Fibroblast of mammary gland (primary cell): ENCODE measurements at regions not wholly inside any gene's neighbourhood (a gene's known extent, or its start where the extent isn't known, plus 50 kb on each side); places are given as distances from the start of the nearest gene placed in this dataset.

Experiments
- DNase-seq: peaks from one replicate; pipeline ENCODE4 v3.0.0-alpha.2; 2010; ENCODE audit warnings: low read depth
- H3K4me3 ChIP-seq: 2 replicates; pipeline ENCODE4 v1.5.1; 2011; ENCODE audit warnings: low read depth, mild to moderate bottlenecking, low read length, moderate library complexity; ENCODE audit not compliant: control insufficient read depth
- TF ChIP-seq, protein P1 (sequence below): conservative IDR thresholded peaks from 2 replicates; pipeline ENCODE4 v1.5.1; 2011; ENCODE audit warnings: low read depth, low read length, inconsistent platforms; ENCODE audit not compliant: control insufficient read depth, insufficient read depth

DNA sequence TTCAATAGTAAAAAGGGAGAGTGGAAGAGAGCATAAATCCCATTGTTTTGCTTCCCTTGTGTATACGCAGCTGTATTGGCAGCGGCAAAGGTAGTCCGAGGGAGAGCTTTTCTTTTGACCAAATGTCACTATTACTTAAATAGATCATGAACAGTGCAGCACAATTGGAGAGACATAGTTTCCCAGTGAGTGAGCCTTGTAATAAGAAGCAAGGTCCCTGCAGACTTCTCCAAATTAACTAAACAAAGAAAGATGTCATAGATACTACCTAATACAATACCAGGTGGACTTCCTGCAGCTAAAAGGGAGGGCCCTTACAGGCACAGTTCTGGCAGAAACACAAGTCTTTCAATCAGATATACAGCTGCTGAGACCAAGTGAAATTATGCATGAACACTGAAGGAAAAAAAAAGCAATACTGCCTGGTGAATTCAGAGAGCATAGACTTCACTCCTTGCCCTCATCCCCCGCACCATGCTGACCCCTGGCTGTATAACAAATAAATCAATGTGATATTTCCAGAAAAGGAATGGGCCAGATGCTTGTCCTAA lies 404.7 kb upstream of the CDH2 start:
- no peak for DNase-seq
- TF ChIP-seq, protein P1, sequence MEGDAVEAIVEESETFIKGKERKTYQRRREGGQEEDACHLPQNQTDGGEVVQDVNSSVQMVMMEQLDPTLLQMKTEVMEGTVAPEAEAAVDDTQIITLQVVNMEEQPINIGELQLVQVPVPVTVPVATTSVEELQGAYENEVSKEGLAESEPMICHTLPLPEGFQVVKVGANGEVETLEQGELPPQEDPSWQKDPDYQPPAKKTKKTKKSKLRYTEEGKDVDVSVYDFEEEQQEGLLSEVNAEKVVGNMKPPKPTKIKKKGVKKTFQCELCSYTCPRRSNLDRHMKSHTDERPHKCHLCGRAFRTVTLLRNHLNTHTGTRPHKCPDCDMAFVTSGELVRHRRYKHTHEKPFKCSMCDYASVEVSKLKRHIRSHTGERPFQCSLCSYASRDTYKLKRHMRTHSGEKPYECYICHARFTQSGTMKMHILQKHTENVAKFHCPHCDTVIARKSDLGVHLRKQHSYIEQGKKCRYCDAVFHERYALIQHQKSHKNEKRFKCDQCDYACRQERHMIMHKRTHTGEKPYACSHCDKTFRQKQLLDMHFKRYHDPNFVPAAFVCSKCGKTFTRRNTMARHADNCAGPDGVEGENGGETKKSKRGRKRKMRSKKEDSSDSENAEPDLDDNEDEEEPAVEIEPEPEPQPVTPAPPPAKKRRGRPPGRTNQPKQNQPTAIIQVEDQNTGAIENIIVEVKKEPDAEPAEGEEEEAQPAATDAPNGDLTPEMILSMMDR: no peak
- H3K4me3 ChIP-seq: no peak overlapping the region

DNA sequence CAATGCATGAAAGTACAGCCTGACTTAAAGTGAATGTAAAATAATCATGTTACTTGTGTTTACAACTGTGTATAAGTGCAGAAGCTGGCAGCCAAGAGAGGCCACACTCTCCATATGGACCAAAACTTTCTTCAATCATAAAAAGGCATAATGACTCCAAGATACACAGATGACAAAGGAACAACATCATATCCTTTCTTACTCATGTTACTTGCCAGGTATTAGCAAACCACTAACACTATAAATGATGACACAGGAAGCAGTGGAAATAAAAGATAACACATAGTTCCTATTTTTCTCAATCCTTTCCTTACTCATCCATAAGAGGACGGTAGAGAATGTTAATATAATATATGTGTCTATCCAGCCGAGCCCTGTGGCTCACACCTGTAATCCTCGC lies 400.0 kb upstream of the CDH2 start:
- no peak overlapping the region for H3K4me3 ChIP-seq
- TF ChIP-seq, protein P1: no peak
- DNase-seq: peak; percentile 4

DNA sequence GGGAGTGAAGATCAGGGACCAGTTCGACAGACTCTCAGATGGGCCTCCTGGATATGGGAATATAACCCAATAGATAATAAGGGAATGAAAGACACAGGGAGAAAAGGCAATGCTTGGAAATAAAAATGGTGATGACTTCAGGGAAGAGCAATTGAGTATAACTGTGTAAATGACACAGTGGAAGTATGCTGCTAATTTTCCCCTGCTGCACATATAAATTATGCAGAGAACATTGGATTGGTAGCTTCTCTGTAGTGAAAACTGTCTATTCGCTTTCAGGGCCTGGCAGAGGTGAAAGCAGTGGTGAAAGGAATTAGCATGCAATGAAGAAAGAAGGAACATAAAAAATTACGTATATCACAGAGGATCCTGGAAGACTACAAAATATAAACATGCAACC lies 398.2 kb upstream of the CDH2 start:
- no peak for DNase-seq
- no peak overlapping the region for H3K4me3 ChIP-seq
- TF ChIP-seq, protein P1: no peak

DNA sequence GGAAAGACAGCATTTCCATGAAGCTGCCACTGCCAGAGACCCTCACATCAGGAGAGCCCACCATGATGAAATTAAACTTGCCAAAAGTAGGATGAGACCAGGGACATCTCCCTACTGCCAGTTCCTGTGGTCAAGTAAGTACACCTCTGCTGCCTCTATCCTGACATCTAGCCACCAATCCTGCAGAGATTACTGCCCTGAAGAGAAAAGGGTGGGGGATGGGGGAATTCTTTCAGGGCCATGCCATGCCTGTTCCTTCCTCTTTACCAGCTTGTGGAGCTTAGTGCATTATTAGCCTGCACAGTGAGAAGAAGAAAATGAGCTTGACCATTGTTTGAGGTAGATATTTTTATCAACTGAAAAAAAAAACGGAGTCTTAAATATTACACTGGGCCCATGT lies 397.2 kb upstream of the CDH2 start:
- DNase-seq: no peak

DNA sequence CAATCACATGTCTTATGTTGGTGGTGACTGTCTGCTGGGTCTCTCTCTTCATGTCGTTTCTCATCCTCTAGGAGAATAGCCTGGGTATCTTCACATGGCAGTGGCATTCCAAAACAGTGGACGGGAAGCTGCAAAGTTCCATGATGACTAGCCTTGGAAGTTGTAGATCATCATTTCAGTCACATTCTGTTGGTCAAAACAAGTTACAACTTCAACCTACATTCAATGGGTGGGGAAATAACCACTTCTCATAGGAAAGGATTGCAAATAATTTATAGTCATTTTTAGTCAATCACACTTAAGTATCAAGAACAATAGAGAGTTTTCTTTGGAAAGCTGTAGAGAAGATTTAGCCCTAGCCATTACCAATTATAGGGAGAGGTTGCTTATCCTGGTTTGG lies 395.0 kb upstream of the CDH2 start:
- no peak overlapping the region for H3K4me3 ChIP-seq
- DNase-seq: no peak
- TF ChIP-seq, protein P1: no peak

More for the DNA sequence above, 397.2 kb upstream of the CDH2 start:
- H3K4me3 ChIP-seq: no peak overlapping the region
- TF ChIP-seq, protein P1: no peak

DNA sequence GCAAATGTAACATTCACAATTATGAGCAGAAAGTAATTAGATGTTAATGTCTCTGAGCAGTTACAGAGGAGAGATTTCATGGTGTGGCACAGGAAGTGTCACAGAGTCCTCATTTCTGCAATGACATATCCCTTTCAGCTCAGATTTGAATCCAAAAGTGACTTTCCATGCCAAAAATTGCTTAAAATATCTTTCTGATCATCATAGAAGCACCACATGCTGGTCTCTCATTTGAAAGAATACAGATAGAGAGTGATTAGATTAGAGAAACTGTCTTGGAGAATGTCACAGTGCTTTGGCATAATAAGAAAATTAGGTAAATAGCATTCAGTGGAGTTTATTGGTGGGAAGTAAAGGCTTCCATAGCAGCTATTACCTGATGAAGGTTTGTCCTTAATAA lies 383.4 kb upstream of the CDH2 start:
- DNase-seq: no peak
- H3K4me3 ChIP-seq: no peak overlapping the region
- TF ChIP-seq, protein P1: no peak

DNA sequence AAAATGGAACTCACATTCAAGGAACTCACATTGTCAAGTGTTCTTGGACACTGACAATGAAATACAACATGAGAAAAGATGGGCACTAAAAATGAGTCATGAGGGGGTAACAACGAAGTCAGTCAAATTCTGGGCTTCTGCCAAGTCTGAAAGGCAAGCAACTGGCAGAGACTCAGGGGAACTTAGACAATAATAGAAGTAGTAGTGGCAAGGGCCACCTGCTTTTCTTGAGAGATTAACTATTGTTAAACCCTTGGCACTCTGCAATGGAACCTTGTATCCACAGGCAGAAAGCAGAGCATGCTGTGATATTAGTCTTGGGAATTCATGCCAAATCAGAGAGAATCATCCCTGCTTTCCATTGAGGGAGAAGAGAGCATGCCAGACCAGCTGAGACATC lies 382.6 kb upstream of the CDH2 start:
- no peak overlapping the region for H3K4me3 ChIP-seq
- no peak for DNase-seq
- TF ChIP-seq, protein P1: no peak
